ENCODE measurements at regions not wholly inside any gene's neighbourhood (a gene's known extent, or its start where the extent isn't known, plus 50 kb on each side); places are given as distances from the start of the nearest gene placed in this dataset.
A peak's percentile ranks its signal among the peaks of the same experiment; 100 is the strongest.
"Not testable (repeated sequence)": the region's sequence is repeated elsewhere in the genome, so short reads cannot be mapped to it uniquely, and the experiment has no call there.

DNA sequence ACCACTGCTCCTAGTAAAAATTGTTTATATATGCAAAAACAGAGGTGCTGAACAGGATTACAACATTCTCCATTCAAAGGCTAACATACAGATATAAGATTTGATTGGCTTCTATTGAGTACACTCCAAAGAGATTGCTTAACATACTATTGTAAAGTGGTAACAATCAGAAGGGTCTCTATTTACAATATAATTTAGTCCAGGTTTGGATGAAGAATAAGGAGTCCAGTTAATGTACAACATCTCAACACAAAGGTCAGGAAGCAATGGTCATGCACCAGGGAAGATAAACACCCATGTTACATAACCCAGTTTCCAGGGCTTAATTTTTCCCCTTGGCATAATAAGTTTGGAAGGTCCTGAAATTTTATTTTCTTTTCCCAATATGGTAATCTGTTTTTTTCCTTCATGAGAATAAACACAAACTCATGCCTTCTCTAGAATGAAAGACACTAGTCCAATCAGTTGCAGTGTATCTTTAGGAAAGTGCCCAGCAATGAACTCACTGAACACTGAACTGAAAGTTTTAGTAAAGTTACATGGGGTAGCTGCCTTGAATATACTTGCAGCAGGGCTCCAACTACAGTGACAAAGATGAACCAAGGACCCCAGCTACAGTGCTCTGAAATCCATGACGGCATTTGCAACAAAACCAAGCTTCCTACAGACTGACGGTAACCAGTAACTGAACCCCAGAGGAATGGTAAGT is 255.3 kb upstream of the GJE1 start:
- Mint-ChIP-seq H3K9me3 (peaks cover 3% of the 10 kb centered on the region), H3K4me3 (no peak overlapping the region), H3K27me3 (no peaks in the 10 kb centered on the region), H3K4me1 (no peaks in the 10 kb centered on the region), H3K27ac (no peak overlapping the region), H3K36me3 (no peaks in the 10 kb centered on the region)
- DNase-seq, result no peak
- CTCF ChIA-PET, result no interaction called here

DNA sequence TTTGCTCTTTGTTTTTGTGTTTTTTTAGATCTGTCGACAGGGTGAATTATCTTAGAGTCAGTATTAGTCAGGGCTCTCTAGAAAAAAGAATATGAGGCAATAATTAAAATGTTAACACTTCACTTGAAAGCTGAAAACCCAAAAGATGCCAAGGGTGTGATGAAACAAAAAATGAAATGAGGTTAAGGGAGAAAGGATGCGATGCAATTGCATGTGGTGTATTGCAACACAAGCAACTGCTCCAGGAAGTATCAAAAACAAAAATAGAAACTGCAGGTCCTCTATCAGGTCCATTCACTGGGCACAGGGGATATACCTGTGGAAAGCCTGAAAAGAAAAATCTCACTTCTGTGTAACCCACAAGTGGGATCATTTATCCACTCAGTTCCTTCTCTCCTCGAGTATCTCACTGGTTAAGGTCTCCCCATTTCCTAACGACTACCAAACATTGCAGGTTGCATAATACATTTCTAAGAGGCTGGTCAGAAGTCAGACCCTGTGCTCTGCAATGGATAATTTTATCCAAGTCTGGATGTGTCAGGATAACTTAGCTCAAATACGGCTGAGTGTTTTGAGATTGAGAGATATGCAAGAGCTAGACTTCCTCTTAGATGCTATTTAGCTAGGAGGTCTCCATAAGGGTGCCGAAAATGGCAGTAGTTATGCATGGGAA is 257.7 kb upstream of the GJE1 start:
- CTCF ChIA-PET, result no interaction called here
- Mint-ChIP-seq H3K9me3 (peaks cover 1% of the 10 kb centered on the region), H3K4me3 (no peak overlapping the region), H3K36me3 (no peaks in the 10 kb centered on the region), H3K27ac (no peak overlapping the region), H3K4me1 (no peaks in the 10 kb centered on the region), H3K27me3 (no peaks in the 10 kb centered on the region)
- DNase-seq, result no peak

DNA sequence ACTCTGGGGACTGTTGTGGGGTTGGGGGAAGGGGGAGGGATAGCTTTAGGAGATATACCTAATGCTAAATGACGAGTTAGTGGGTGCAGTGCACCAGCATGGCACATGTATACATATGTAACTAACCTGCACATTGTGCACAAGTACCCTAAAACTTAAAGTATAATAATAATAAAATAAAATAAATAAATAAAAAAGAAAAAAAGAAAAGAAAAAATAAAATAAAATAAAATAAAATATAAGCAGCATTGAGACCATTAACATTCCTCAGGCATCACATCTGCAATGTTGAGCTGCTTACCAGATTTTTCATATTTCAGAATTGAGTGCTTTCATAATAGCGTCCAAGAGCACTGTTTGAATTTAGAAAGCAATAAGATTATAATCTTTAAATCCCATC is 263.2 kb upstream of the GJE1 start:
- DNase-seq, H3K4me3 Mint-ChIP-seq, H3K36me3 Mint-ChIP-seq, H3K27me3 Mint-ChIP-seq, H3K27ac Mint-ChIP-seq, CTCF ChIA-PET, H3K9me3 Mint-ChIP-seq, H3K4me1 Mint-ChIP-seq: not testable (repeated sequence)

DNA sequence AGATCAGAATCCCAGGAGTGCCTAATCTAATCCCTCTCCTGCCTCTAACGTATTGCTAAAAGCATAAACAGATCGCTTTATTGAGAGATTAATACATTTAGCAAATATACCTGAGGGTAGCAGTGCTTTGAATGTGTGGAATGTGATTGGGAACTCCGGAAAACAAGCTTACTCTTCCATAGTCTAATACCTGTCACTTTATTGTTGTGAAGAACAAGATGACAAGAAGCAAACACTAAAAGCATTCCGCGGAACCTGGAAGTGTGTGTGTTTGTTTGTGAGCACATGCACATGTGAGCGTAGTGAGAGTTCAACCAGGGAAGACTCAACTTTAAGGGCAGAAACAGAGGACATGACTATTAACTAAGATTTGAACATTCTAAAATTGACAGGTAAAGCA is 265.0 kb upstream of the GJE1 start:
- Mint-ChIP-seq H3K9me3 (no peaks in the 10 kb centered on the region), H3K36me3 (no peaks in the 10 kb centered on the region), H3K4me1 (no peaks in the 10 kb centered on the region), H3K27ac (no peak overlapping the region), H3K27me3 (no peaks in the 10 kb centered on the region), H3K4me3 (no peak overlapping the region)
- CTCF ChIA-PET, result no interaction called here
- no peak for DNase-seq

DNA sequence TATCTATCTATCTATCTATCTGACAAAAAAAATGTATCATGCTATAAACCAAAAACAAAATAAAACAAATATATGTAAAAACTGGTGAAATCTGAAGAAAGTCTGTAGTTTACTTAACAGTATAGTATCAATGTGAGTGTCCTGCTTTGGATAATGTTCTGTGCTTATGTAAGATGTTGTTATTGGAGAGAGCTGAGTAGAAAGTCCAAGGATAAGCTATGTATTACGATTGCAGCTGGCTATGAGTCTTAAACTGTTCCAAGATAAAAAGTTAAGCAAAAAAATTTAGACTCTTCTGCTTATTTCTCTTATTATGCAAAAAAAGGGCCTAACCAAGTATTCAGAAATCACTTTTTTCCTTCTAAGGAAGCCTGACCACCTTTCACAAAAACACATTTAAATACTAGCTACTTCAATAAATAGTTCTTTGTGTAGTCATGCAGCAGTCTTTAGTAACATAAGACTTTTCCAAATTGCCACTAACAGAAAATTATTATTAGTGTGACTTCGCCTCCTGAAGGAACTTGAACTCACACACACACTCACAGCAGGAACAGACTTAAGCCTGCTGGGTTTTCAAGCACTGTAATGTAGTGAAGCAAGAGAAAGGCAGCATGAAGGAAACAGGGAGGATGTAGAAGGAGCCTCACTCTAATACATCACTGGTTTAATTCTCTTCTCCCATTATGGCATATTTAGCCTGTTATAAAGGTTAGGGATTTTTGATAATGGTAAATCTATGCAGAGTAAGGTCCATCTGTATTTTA is 265.8 kb upstream of the GJE1 start:
- Mint-ChIP-seq H3K9me3 (no peaks in the 10 kb centered on the region), H3K36me3 (no peaks in the 10 kb centered on the region), H3K4me3 (no peak overlapping the region), H3K27me3 (no peaks in the 10 kb centered on the region), H3K4me1 (no peaks in the 10 kb centered on the region), H3K27ac (no peak overlapping the region)
- no peak for DNase-seq
- CTCF ChIA-PET, result no interaction called here

DNA sequence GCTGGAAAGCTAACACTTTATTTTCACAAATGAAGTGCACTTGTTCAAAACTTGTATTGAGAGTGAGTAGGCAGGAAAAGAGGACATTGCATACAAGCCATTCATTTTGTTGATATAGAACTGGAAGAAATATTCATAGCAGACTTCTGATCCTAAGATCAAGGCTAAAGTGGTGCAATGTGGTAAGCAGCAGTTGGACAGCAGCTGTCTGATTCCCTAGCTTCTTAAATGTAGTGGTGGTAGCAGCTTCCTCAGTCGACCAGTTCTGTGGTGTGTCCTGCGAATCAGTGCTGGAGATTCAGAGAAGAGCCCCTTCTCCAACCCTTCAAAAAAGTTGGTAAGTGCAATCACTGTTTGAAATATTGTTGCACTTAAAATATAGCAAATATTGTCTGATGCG is 281.7 kb upstream of the GJE1 start:
- CTCF ChIA-PET, result no interaction called here
- Mint-ChIP-seq H3K27me3 (no peaks in the 10 kb centered on the region), H3K4me1 (peaks cover 28% of the 10 kb centered on the region), H3K9me3 (no peaks in the 10 kb centered on the region), H3K27ac (no peak overlapping the region), H3K36me3 (no peaks in the 10 kb centered on the region), H3K4me3 (no peak overlapping the region)
- DNase-seq, result no peak

DNA sequence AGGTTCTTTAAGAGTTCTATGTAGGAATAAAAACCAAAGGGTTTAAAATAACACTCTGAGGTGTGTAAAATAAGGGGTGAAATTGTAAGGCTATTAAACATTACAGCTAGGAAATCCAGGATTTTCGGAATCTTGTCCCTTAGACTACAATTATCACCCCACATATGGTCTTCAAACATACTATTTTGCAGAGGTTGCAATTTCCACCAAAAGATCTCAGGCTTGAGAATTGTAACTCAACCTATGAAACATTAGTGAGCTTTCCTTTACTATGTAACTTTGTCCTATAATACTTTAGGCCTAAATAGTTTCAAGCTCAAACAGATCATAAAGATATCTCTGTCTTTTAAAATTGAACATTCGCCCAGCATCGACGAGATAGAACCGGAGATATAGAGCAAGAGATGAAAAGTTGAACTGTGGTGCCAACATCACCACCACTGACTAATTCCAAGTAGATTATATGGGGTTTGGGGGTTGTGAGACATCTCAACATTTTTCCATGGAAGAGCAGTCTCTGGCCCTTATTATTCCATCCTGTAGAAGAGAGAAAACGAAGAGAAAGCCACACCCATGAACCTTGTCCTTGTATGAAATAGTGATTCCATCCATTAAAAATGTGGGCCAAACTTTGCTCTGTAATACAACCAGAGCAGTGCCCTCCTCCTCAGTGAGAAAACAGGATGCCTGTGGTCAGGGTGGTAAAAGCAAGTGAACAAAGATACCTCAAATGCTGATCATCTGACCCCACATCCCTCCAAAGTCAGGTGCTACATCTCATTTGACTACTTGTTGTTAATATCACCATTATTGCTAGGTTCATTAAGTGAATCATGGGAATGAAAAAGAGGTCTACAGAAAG is 284.5 kb upstream of the GJE1 start:
- Mint-ChIP-seq H3K27ac (peak overlapping the region; percentile 66), H3K27me3 (no peaks in the 10 kb centered on the region), H3K4me1 (peaks cover 28% of the 10 kb centered on the region), H3K9me3 (no peaks in the 10 kb centered on the region), H3K36me3 (no peaks in the 10 kb centered on the region), H3K4me3 (no peak overlapping the region)
- CTCF ChIA-PET, result no interaction called here
- peak; percentile 52 for DNase-seq

DNA sequence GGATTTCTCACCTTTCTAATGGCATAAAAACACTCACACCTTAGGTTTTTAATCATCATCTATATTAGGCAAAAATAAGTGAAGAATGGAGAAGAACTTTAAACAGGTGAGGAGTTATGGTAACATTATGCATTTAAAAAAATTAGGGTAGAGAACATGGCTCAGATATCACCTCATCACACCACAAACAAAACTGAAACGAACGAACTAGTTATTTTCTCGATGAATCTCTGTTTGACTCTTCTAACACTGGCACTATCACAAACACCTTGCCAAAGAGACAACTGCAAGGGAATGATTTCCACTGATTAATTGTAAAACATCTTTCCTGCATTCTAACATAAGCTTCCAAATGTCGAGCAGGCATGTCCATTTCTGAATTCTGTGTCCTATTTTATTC is 286.1 kb upstream of the GJE1 start:
- H3K36me3 Mint-ChIP-seq, result no peaks in the 10 kb centered on the region
- H3K27ac Mint-ChIP-seq, result no peak overlapping the region
- no peaks in the 10 kb centered on the region for H3K27me3 Mint-ChIP-seq
- no peaks in the 10 kb centered on the region for H3K9me3 Mint-ChIP-seq
- H3K4me3 Mint-ChIP-seq, result no peak overlapping the region
- no peak for DNase-seq
- CTCF ChIA-PET, result no interaction called here
- H3K4me1 Mint-ChIP-seq, result peaks cover 28% of the 10 kb centered on the region

DNA sequence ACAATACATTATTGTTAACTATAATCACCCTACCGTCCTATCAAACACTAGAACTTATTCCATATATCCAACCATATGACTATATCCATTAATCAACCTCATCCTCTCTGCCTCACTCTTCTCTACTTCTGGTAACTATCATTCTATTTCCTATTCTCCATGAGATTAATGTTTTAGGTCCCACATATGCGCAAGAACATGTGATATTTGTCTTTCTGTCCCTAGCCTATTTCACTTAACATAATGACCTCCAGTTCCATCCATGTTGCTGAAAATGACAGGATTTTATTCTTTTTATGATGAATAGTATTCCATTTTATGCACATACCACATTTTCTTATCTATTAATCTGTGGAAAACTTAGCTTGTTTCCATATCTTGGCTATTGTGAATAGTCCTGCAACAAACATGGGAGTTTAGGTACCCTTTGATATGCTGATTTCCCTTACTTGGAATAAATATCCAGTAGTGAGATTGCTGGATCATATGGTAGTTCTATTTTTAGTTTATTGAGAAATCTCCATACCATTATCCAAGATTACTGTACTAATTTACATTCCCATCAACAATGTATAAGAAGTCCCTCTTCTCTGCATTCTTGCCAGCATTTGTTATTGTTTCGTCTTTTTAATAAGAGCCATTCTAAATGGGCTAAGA is 289.4 kb upstream of the GJE1 start:
- no peaks in the 10 kb centered on the region for H3K27me3 Mint-ChIP-seq
- H3K36me3 Mint-ChIP-seq, result no peaks in the 10 kb centered on the region
- DNase-seq, result no peak
- H3K27ac Mint-ChIP-seq, result no peak overlapping the region
- no peak overlapping the region for H3K4me3 Mint-ChIP-seq
- CTCF ChIA-PET, result no interaction called here
- H3K4me1 Mint-ChIP-seq, result peaks cover 16% of the 10 kb centered on the region
- H3K9me3 Mint-ChIP-seq, result no peaks in the 10 kb centered on the region

DNA sequence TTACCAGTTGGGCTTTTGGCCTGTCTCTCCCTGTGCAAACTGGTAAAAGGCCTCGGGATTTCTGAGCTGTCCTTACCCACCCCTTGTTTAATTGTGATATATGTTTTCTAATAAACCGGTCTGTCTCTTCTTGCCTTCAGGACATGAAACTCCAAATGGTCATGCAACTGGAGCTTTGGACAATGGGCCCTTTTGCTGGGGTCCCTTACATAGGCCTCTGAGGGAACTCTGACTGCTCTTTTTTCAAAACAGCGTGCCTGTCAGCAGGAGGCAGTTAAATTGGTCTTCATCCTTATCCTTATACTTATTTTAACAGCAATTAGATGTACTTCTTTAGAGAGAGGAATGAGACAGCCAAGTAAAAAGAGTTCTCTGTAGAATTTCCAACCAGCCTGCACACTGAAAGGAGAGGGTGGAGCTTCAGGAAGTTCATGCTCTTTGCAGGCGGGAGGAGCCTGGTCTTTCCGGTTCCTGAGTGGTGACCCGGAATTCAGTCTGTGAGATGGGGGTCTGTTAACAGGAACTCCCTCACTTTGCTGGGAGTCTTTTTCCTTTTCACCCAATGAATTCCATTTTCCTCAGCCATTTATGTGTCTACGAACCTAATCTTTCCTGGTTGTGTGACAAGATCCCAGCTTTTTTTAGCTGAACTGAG is 299.6 kb upstream of the GJE1 start:
- DNase-seq, result no peak
- Mint-ChIP-seq H3K36me3 (no peaks in the 10 kb centered on the region), H3K27ac (no peak overlapping the region), H3K4me1 (no peaks in the 10 kb centered on the region), H3K27me3 (no peaks in the 10 kb centered on the region), H3K4me3 (no peak overlapping the region), H3K9me3 (no peaks in the 10 kb centered on the region)
- CTCF ChIA-PET, result no interaction called here

DNA sequence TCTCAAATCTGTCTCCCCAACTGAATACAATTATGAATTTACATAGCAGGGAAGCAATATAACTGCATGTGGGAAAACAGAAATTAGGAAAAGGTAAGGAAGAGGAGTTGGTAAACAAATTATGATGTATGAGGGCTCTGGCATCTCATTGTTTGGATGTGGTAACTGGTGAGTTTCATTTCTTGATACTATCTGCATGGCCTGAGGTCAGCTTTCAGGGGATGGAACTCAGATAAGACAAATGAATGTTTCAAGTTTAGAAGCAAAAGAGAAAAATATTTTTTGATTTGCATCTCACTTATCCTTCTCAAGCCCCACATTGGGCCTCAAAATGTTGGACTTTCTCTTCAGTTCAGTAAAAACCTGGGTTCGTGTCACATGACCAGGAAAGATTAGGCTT is 302.2 kb upstream of the GJE1 start:
- Mint-ChIP-seq H3K4me1 (no peaks in the 10 kb centered on the region), H3K27ac (no peak overlapping the region), H3K9me3 (no peaks in the 10 kb centered on the region), H3K4me3 (no peak overlapping the region), H3K36me3 (no peaks in the 10 kb centered on the region), H3K27me3 (no peaks in the 10 kb centered on the region)
- CTCF ChIA-PET, result no interaction called here
- no peak for DNase-seq

DNA sequence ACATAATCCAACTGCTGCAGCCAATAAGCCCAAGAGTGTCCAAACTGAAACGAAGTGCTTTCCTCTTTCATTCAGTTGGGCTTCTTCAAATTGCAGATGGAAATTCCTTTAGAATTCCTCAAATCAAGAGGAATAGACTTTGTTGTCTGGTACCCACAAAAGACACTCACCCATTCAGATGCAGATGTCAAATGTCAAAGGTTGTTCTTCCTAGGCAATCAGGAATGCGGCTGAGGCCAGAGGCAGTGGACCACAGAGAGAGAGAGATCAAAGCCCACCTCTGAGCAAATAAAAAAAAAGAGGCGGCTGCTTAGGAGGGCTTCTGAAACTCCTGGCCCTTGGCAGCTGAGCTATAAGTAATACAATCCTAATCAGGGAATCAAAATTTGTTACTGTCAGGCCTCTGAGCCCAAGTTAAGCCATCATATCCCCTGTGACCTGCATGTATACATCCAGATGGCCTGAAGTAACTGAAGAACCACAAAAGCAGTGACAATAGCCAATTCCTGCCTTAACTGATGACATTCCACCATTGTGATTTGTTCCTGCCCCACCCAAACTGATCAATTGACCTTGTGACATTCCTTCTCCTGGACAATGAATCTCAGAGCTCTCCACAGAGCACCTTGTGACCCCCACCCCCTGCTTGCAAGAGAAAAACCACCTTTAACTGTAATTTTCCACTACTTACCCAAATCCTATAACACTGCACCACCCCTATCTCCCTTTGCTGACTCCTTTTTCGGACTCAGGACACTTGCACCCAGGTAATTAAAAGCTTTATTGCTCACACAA is 303.0 kb upstream of the GJE1 start:
- H3K27ac Mint-ChIP-seq, result no peak overlapping the region

DNA sequence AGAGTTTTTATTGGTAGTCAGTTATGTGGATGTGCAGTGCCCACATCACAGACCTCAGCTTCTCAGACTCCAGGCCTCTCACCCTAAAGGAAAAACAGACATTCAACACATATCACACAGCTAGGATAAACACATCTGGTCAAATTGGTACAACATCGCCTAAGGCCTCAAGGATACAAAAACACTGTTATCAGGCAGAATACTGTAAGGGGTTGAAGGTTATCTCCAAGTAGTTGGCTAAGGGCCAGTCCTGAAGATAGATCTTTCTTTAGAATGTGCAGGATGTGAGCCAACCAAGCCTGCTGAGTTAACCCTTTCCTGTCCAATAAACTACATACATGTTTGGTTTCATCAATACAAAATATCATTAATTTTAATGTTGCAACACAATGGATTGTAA is 308.4 kb upstream of the GJE1 start:
- H3K27me3 Mint-ChIP-seq, result no peaks in the 10 kb centered on the region
- CTCF ChIA-PET, result no interaction called here
- peaks cover 9% of the 10 kb centered on the region for H3K9me3 Mint-ChIP-seq

More for the DNA sequence above, 303.0 kb upstream of the GJE1 start:
- H3K27me3 Mint-ChIP-seq, result no peaks in the 10 kb centered on the region
- H3K9me3 Mint-ChIP-seq, result peaks cover 2% of the 10 kb centered on the region
- H3K4me1 Mint-ChIP-seq, result no peaks in the 10 kb centered on the region
- CTCF ChIA-PET, result no interaction called here
- H3K36me3 Mint-ChIP-seq, result no peaks in the 10 kb centered on the region
- no peak for DNase-seq
- H3K4me3 Mint-ChIP-seq, result no peak overlapping the region

More for the DNA sequence above, 308.4 kb upstream of the GJE1 start:
- Mint-ChIP-seq H3K4me3 (no peak overlapping the region), H3K36me3 (no peaks in the 10 kb centered on the region), H3K27ac (no peak overlapping the region), H3K4me1 (no peaks in the 10 kb centered on the region)
- no peak for DNase-seq
